ENCODE measurements at regions not wholly inside any gene's neighbourhood (a gene's known extent, or its start where the extent isn't known, plus 50 kb on each side); places are given as distances from the start of the nearest gene placed in this dataset.

DNA sequence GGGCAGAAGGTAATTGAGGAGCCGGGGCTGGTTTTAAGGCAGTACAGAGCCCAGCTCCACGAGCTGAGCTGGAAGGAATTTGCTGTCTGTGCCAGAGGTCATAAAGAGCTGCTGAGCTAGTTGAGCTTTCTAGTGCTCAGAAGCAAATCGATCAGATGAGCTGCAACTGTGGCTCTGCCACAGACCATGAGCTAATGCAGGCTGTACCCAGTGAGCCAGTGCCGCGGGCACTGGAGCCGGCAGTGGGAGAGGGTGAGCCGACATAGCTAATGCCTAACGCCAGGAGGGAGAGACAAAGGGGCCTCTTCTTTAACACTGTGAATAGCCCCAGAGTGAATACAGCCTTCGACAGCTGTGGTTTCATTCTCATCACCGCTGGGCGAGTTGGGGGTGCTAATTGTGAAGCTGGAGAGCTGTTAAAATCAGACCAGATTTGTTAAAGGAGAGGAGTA, 410.1 kb upstream of the TCF4 start:
- intact Hi-C loops (cut with DNase I) = no loop called here
- Histone ChIP-seq H3K4me3 (peak overlapping the region in 3 of 4 donors; percentile 23 to 39 (median 27)), H3K27me3 (no peaks in the 10 kb centered on the region), H3K27ac (peak overlapping the region; percentile 41 to 83 (median 74)), H3K9me3 (no peaks in the 10 kb centered on the region), H3K4me1 (peaks cover 10 to 29% (median 12%) of the 10 kb centered on the region in 3 donors), H3K36me3 (no peaks in the 10 kb centered on the region)
- TF ChIP-seq POLR2A (IDR thresholded peaks at IDR 0.05) = no peak
- TF ChIP-seq, protein P1, sequence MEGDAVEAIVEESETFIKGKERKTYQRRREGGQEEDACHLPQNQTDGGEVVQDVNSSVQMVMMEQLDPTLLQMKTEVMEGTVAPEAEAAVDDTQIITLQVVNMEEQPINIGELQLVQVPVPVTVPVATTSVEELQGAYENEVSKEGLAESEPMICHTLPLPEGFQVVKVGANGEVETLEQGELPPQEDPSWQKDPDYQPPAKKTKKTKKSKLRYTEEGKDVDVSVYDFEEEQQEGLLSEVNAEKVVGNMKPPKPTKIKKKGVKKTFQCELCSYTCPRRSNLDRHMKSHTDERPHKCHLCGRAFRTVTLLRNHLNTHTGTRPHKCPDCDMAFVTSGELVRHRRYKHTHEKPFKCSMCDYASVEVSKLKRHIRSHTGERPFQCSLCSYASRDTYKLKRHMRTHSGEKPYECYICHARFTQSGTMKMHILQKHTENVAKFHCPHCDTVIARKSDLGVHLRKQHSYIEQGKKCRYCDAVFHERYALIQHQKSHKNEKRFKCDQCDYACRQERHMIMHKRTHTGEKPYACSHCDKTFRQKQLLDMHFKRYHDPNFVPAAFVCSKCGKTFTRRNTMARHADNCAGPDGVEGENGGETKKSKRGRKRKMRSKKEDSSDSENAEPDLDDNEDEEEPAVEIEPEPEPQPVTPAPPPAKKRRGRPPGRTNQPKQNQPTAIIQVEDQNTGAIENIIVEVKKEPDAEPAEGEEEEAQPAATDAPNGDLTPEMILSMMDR (IDR thresholded peaks at IDR 0.05) = peak in 1 of 6 experiments; percentile 6
- no peak for DNase-seq
- WGBS, 2 donors = 16 to 20% methylated on average over 11 of the region's 11 CpGs

DNA sequence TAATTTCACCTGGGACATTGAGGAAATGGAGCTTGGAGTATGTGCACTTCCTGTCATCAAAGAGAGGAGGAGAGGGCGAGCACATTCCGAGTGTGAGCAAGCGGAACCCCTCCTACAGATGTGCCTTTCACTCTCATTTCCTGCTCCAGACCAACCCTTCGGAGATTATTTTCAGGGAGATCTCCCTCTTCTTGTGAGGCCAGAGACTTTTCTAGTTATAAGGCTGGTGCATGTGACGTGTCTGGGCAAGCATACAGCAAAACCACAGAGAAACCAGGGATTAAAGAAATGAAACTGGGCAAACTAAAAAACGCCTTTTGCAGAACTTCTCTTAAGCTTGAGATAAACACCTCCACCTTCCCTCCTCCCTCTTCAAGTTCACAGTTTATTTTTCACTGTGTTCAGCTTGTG, 409.2 kb upstream of the TCF4 start:
- H3K4me1 ChIP-seq = peaks cover 10 to 29% (median 12%) of the 10 kb centered on the region in 3 donors
- no peaks in the 10 kb centered on the region for H3K36me3 ChIP-seq
- no peak for TF ChIP-seq POLR2A (IDR thresholded peaks at IDR 0.05)
- TF ChIP-seq, protein P1 (IDR thresholded peaks at IDR 0.05) = peak in 2 of 6 experiments; percentile 38 to 58
- intact Hi-C loops (cut with DNase I) = no loop called here
- no peak for DNase-seq
- no peaks in the 10 kb centered on the region for H3K9me3 ChIP-seq
- WGBS, 2 donors = 14 to 16% methylated on average over 6 of the region's 6 CpGs
- H3K27ac ChIP-seq = peak overlapping the region; percentile 41 to 83 (median 74)
- H3K27me3 ChIP-seq = no peaks in the 10 kb centered on the region
- H3K4me3 ChIP-seq = peak overlapping the region in 1 of 4 donors; percentile 7

DNA sequence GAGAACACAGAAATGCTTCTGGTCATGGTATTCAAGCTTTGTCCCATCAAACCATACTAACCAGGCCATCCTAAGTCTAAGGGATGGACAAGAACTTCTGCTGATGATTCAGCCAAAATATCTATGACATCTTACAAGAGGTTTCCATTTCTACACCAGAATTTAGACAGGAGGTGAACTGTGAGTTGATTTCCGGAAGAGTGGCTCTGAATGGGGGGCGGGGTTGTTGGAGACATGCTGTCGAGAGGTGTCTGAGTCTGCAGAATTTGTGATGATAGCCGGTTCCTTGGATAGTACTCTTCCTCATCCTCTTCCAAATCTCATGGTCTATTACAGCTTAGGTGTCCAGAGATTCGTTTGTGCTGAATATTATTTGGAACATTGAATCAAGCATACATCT, 408.7 kb upstream of the TCF4 start:
- Histone ChIP-seq H3K27ac (peak overlapping the region; percentile 40 to 83 (median 74)), H3K4me1 (peaks cover 10 to 29% (median 12%) of the 10 kb centered on the region in 3 donors), H3K27me3 (no peaks in the 10 kb centered on the region), H3K9me3 (no peaks in the 10 kb centered on the region), H3K36me3 (no peaks in the 10 kb centered on the region), H3K4me3 (peak overlapping the region in 1 of 4 donors; percentile 7)
- TF ChIP-seq, protein P1 (IDR thresholded peaks at IDR 0.05) = no peak
- no peak for TF ChIP-seq POLR2A (IDR thresholded peaks at IDR 0.05)
- intact Hi-C loops (cut with DNase I) = no loop called here
- no peak for DNase-seq
- WGBS, 2 donors = 8 to 36% methylated on average over 5 of the region's 5 CpGs

DNA sequence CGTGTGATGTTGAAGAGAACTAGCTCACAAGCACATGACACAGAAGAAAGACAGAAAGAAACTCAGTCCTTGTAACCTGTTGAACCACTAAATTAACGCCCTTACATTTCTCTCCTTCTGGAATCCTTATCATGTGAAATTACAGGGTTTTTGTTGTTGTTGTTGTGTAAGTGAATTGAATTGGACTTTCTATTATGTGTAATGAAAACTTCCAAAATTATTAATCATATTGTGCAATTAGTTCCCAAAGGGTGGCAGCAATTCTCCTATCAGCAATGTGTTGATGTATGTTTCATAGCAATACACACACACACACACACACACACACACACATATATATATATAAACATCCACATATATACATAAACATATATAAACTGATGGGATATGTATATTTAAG, 402.2 kb upstream of the TCF4 start:
- WGBS, 2 donors = 89 to 95% methylated on average over 2 of the region's 2 CpGs
- H3K27me3 ChIP-seq = no peaks in the 10 kb centered on the region
- DNase-seq = no peak
- no peak overlapping the region for H3K27ac ChIP-seq
- intact Hi-C loops (cut with DNase I) = no loop called here
- TF ChIP-seq POLR2A (IDR thresholded peaks at IDR 0.05) = no peak
- TF ChIP-seq, protein P1 (IDR thresholded peaks at IDR 0.05) = no peak
- no peaks in the 10 kb centered on the region for H3K36me3 ChIP-seq
- H3K9me3 ChIP-seq = no peaks in the 10 kb centered on the region
- H3K4me1 ChIP-seq = peaks cover 0 to 9% (median 6%) of the 10 kb centered on the region in 3 donors
- H3K4me3 ChIP-seq = no peak overlapping the region

DNA sequence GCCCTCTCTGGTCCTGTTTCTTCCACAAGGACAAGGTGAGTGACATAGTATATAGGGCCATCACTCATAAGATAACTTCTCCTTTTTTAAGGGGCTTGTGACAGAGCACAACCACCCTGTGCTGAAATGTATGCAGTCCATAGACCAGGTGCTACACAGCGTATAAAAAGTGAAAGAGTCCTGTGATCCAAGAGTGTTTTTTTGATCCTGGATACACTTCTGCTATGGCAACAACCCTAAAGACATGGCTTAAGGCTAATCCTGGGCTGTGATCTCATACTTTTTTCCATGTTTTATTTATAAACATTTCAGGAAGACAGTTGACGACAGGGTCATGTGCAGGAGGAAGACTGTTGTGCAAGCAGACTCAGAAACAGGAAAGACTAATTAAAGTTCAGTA, 400.5 kb upstream of the TCF4 start:
- Histone ChIP-seq H3K4me1 (peaks cover 0 to 9% (median 6%) of the 10 kb centered on the region in 3 donors), H3K9me3 (peaks cover 0 to 10% (median 4%) of the 10 kb centered on the region in 3 donors), H3K27me3 (no peaks in the 10 kb centered on the region), H3K4me3 (no peak overlapping the region), H3K36me3 (no peaks in the 10 kb centered on the region), H3K27ac (peak overlapping the region in 3 of 4 donors; percentile 16 to 64 (median 61))
- no peak for TF ChIP-seq POLR2A (IDR thresholded peaks at IDR 0.05)
- TF ChIP-seq, protein P1 (IDR thresholded peaks at IDR 0.05) = no peak
- WGBS, 2 donors = 5 to 21% methylated on average over 2 of the region's 2 CpGs
- no peak for DNase-seq
- intact Hi-C loops (cut with DNase I) = no loop called here
